WTC11 (cell line): ENCODE measurements at regions not wholly inside any gene's neighbourhood (a gene's known extent, or its start where the extent isn't known, plus 50 kb on each side); places are given as distances from the start of the nearest gene placed in this dataset.

ENCODE experiments used
- ATAC-seq: fragments of 200-7000 bp; cut with Tn5 transposase; 2 replicates; pipeline ENCODE4 v1.10.0; 2021; ENCODE audit warnings: mild to moderate bottlenecking, moderate library complexity
- CTCF ChIA-PET: fragments of 300-600 bp; sonication (Branson Sonifier 250); formaldehyde crosslinking; loops from one replicate; lab custom pipeline; 2021; ENCODE audit warnings: antibody characterized with exemption; lab: Charles Lee
- POLR2A ChIA-PET: fragments of 350-600 bp; sonication (Branson Sonifier 250); formaldehyde crosslinking; loops from one replicate; lab custom pipeline; 2021; ENCODE audit warnings: antibody characterized with exemption; lab: Charles Lee
- DNase-seq: peaks from one replicate; pipeline ENCODE4 v3.0.0; 2021; ENCODE audit warnings: low spot score
- H3K27ac Mint-ChIP-seq: 2 replicates; pipeline ENCODE4 v1.8.0; 2021; ENCODE audit warnings: mixed read lengths
- H3K27me3 Mint-ChIP-seq: 2 replicates; pipeline ENCODE4 v1.8.0; 2021; ENCODE audit warnings: low read depth, mild to moderate bottlenecking, moderate library complexity, mixed read lengths
- H3K36me3 Mint-ChIP-seq: 2 replicates; pipeline ENCODE4 v1.8.0; 2021; ENCODE audit warnings: mixed read lengths
- H3K4me1 Mint-ChIP-seq: 2 replicates; pipeline ENCODE4 v1.8.0; 2022; ENCODE audit warnings: mixed read lengths
- H3K4me3 Mint-ChIP-seq: 2 replicates; pipeline ENCODE4 v1.8.0; 2021; ENCODE audit warnings: mild to moderate bottlenecking, moderate library complexity, mixed read lengths
- H3K9me3 Mint-ChIP-seq: 2 replicates; pipeline ENCODE4 v1.8.0; 2021; ENCODE audit warnings: mixed read lengths
- ATF1 ChIP-seq: sonication (generic); formaldehyde crosslinking; IDR thresholded peaks from 2 replicates; pipeline ENCODE4 v1.8.1; 2023; ENCODE audit warnings: mild to moderate bottlenecking, moderate library complexity, missing genetic modification reagents
- CREM ChIP-seq: sonication (generic); formaldehyde crosslinking; IDR thresholded peaks from 2 replicates; pipeline ENCODE4 v1.8.1; 2022; ENCODE audit warnings: mild to moderate bottlenecking, missing genetic modification reagents, moderate library complexity
- ELF4 ChIP-seq: sonication (generic); formaldehyde crosslinking; IDR thresholded peaks from 2 replicates; pipeline ENCODE4 v1.8.1; 2022; ENCODE audit warnings: low read depth, mild to moderate bottlenecking, moderate library complexity, missing genetic modification reagents
- ESRRA ChIP-seq: sonication (generic); formaldehyde crosslinking; IDR thresholded peaks from 2 replicates; pipeline ENCODE4 v1.8.1; 2022; ENCODE audit warnings: mild to moderate bottlenecking, missing genetic modification reagents, borderline replicate concordance
- FOXJ3 ChIP-seq: sonication (generic); formaldehyde crosslinking; IDR thresholded peaks from 2 replicates; pipeline ENCODE4 v1.9.0; 2021; ENCODE audit warnings: missing genetic modification reagents, mild to moderate bottlenecking, borderline replicate concordance
- IRF2 ChIP-seq: sonication (generic); formaldehyde crosslinking; IDR thresholded peaks from 2 replicates; pipeline ENCODE4 v1.8.0; 2022; ENCODE audit warnings: low read depth, missing genetic modification reagents, borderline replicate concordance
- MYBL2 ChIP-seq: sonication (generic); formaldehyde crosslinking; IDR thresholded peaks from 2 replicates; pipeline ENCODE4 v1.8.1; 2023; ENCODE audit warnings: mild to moderate bottlenecking, moderate library complexity, missing genetic modification reagents
- OVOL2 ChIP-seq: fragments of 250-450 bp; sonication (Bioruptor Pico); IDR thresholded peaks from 2 replicates; pipeline ENCODE4 v1.9.0; 2021; ENCODE audit warnings: mild to moderate bottlenecking, borderline replicate concordance
- SMAD3 ChIP-seq: sonication (generic); formaldehyde crosslinking; IDR thresholded peaks from 2 replicates; pipeline ENCODE4 v1.8.0; 2022; ENCODE audit warnings: missing genetic modification reagents, mild to moderate bottlenecking, borderline replicate concordance
- SOX15 ChIP-seq: fragments of 250-450 bp; sonication (Bioruptor Pico); IDR thresholded peaks from 2 replicates; pipeline ENCODE4 v1.9.0; 2021; ENCODE audit warnings: mild to moderate bottlenecking
- ZNF232 ChIP-seq: sonication (generic); formaldehyde crosslinking; IDR thresholded peaks from 2 replicates; pipeline ENCODE4 v1.8.0; 2022; ENCODE audit warnings: mild to moderate bottlenecking, missing genetic modification reagents
- ZNF416 ChIP-seq: fragments of 250-450 bp; sonication (Bioruptor Pico); IDR thresholded peaks from 2 replicates; pipeline ENCODE4 v1.9.0; 2021; ENCODE audit warnings: mild to moderate bottlenecking, inconsistent platforms
- ZNF423 ChIP-seq: fragments of 250-450 bp; sonication (Bioruptor Pico); IDR thresholded peaks from 2 replicates; pipeline ENCODE4 v2.1.2; 2022; ENCODE audit warnings: mild to moderate bottlenecking, moderate library complexity
- TF ChIP-seq, protein P1 (sequence below): sonication (generic); formaldehyde crosslinking; IDR thresholded peaks from 2 replicates; pipeline ENCODE4 v1.8.1; 2023; ENCODE audit warnings: mild to moderate bottlenecking, missing genetic modification reagents, borderline replicate concordance
- TF ChIP-seq, protein P2 (sequence below): sonication (generic); formaldehyde crosslinking; IDR thresholded peaks from 2 replicates; pipeline ENCODE4 v1.8.0; 2022; ENCODE audit warnings: mild to moderate bottlenecking, missing genetic modification reagents
- TF ChIP-seq, protein P3 (sequence below): sonication (generic); formaldehyde crosslinking; IDR thresholded peaks from 2 replicates; pipeline ENCODE4 v1.8.1; 2022; ENCODE audit warnings: low read depth, mild to moderate bottlenecking, moderate library complexity, missing genetic modification reagents, borderline replicate concordance
- TF ChIP-seq, protein P4 (sequence below): sonication (generic); formaldehyde crosslinking; IDR thresholded peaks from 2 replicates; pipeline ENCODE4 v1.8.0; 2023; ENCODE audit warnings: missing genetic modification reagents

DNA sequence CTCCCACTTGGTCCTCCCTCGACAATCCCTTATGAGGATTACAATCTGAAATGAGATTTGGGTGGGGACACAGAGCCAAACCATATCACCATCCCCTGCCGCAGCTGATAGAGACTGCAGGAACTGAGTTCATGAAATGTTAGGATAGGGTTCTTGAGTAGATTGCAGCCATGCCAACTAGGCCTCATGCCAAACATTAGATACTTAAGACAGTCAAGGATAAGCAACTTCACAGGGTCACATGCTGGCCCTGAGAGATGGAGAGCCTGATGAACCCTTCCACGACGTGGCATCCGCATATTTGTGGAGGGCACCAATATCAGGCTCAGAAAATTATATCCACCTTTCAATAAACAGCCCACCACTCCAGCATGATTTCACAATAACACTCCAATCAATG lies 121.3 kb downstream of the ALDH8A1 start (continued):
- TF ChIP-seq, protein P1, sequence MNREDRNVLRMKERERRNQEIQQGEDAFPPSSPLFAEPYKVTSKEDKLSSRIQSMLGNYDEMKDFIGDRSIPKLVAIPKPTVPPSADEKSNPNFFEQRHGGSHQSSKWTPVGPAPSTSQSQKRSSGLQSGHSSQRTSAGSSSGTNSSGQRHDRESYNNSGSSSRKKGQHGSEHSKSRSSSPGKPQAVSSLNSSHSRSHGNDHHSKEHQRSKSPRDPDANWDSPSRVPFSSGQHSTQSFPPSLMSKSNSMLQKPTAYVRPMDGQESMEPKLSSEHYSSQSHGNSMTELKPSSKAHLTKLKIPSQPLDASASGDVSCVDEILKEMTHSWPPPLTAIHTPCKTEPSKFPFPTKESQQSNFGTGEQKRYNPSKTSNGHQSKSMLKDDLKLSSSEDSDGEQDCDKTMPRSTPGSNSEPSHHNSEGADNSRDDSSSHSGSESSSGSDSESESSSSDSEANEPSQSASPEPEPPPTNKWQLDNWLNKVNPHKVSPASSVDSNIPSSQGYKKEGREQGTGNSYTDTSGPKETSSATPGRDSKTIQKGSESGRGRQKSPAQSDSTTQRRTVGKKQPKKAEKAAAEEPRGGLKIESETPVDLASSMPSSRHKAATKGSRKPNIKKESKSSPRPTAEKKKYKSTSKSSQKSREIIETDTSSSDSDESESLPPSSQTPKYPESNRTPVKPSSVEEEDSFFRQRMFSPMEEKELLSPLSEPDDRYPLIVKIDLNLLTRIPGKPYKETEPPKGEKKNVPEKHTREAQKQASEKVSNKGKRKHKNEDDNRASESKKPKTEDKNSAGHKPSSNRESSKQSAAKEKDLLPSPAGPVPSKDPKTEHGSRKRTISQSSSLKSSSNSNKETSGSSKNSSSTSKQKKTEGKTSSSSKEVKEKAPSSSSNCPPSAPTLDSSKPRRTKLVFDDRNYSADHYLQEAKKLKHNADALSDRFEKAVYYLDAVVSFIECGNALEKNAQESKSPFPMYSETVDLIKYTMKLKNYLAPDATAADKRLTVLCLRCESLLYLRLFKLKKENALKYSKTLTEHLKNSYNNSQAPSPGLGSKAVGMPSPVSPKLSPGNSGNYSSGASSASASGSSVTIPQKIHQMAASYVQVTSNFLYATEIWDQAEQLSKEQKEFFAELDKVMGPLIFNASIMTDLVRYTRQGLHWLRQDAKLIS (CRISPR knock-in tag): no peak
- no peak for TF ChIP-seq CREM (CRISPR knock-in tag)
- no peak for TF ChIP-seq SOX15 (CRISPR knock-in tag)
- no peak for TF ChIP-seq ATF1
- TF ChIP-seq ESRRA (CRISPR knock-in tag): no peak
- TF ChIP-seq ZNF232 (CRISPR knock-in tag): no peak
- no peak for TF ChIP-seq ELF4
- TF ChIP-seq, all 79 proteins: peak for 0

DNA sequence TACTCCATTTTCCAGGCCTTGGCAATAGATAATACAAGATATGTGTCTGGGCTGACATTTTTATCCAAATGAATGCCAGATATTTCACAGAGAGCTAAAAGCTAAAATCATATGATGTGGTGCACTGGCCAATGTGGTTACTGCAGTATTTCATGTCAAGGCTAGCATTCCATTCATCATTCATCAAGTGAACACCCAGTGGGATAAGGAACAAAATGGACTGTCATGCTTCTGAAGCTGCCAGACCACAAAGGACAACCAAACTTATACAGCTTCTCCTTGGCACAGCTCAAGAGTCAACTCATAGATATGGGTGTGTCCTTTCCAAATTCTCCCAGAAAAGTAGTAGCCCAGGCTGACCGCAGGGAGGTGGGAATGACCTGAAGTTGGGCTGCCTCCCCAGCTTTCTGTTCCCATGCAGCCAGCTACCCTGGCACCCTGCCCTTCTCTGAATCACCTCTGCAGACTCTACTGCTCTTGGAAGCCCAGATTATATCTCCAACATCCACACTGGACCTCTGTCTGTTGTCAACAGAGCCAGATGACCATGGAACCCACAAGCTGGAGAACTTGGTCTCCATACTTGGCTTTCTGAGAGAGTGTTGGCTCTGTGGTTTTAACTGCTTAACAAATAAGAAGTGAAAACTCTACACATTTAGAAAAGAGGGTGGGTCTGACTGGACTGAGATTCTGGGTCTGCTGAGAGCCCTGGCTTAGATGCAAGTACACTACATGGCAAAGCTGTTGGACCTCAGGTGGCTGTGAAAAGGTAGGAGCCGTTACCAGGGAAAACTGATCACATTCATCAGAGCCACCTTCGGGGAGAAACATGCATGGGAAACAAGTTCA lies 122.8 kb downstream of the ALDH8A1 start:
- DNase-seq (no peak), ATAC-seq (no peak)
- ChIA-PET POLR2A (no interaction called here), CTCF (interaction anchor here (0.8 kb wide), 1 partner anchor 55 kb away, joined by 3 read pairs; no protein-coding TSS in a partner anchor)
- Mint-ChIP-seq H3K4me3 (no peak overlapping the region), H3K9me3 (peaks cover 23% of the 10 kb centered on the region), H3K36me3 (peaks cover 8% of the 10 kb centered on the region), H3K27me3 (no peaks in the 10 kb centered on the region), H3K4me1 (peaks cover 6% of the 10 kb centered on the region), H3K27ac (no peak overlapping the region)
- TF ChIP-seq, protein P2, sequence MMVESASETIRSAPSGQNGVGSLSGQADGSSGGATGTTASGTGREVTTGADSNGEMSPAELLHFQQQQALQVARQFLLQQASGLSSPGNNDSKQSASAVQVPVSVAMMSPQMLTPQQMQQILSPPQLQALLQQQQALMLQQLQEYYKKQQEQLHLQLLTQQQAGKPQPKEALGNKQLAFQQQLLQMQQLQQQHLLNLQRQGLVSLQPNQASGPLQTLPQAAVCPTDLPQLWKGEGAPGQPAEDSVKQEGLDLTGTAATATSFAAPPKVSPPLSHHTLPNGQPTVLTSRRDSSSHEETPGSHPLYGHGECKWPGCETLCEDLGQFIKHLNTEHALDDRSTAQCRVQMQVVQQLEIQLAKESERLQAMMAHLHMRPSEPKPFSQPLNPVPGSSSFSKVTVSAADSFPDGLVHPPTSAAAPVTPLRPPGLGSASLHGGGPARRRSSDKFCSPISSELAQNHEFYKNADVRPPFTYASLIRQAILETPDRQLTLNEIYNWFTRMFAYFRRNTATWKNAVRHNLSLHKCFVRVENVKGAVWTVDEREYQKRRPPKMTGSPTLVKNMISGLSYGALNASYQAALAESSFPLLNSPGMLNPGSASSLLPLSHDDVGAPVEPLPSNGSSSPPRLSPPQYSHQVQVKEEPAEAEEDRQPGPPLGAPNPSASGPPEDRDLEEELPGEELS: no peak
- TF ChIP-seq SMAD3 (CRISPR knock-in tag) (no peak), ZNF423 (CRISPR knock-in tag) (no peak), OVOL2 (CRISPR knock-in tag) (no peak), MYBL2 (no peak), ZNF416 (no peak), FOXJ3 (CRISPR knock-in tag) (no peak), IRF2 (CRISPR knock-in tag) (no peak), ESRRA (CRISPR knock-in tag) (no peak)
- TF ChIP-seq, protein P3, sequence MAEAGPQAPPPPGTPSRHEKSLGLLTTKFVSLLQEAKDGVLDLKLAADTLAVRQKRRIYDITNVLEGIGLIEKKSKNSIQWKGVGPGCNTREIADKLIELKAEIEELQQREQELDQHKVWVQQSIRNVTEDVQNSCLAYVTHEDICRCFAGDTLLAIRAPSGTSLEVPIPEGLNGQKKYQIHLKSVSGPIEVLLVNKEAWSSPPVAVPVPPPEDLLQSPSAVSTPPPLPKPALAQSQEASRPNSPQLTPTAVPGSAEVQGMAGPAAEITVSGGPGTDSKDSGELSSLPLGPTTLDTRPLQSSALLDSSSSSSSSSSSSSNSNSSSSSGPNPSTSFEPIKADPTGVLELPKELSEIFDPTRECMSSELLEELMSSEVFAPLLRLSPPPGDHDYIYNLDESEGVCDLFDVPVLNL: no peak
- TF ChIP-seq, protein P4, sequence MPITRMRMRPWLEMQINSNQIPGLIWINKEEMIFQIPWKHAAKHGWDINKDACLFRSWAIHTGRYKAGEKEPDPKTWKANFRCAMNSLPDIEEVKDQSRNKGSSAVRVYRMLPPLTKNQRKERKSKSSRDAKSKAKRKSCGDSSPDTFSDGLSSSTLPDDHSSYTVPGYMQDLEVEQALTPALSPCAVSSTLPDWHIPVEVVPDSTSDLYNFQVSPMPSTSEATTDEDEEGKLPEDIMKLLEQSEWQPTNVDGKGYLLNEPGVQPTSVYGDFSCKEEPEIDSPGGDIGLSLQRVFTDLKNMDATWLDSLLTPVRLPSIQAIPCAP: no peak
